COR-L47 (cell line): ENCODE measurements at regions not wholly inside any gene's neighbourhood (a gene's known extent, or its start where the extent isn't known, plus 50 kb on each side); places are given as distances from the start of the nearest gene placed in this dataset.
"Not testable (repeated sequence)": the region's sequence is repeated elsewhere in the genome, so short reads cannot be mapped to it uniquely, and the experiment has no call there.

Source experiments
- DNase-seq: peaks from one replicate; lab custom pipeline; 2025; lab: John Stamatoyannopoulos, UW

DNA sequence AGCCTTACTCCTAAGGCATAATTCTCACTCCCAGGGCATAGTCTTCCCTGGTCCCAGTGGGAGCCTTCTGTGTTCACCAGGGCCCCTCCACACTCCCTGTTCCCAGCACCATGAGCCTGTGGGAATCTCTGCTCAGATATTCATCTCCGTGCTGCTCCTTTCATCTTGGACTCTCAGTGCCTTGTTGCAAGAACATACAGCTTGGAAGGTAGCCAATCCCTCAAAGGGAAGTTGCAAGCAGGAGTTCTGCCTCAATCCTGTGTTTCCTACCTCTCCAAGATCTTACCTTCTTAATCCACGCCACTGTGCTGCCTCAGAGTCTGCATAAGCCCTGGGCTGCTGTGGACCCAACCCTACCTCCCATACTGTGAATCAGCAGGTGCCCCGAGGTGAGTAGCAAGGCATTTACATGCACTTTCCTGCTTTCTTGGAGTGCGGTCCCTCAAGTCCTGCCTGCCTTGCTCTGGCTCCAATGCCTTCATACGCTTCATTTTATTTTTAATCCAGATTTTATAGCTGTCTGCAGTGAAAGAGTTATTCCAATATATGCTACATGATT lies 413.8 kb upstream of the RAB6C start:
- DNase-seq = no peak

DNA sequence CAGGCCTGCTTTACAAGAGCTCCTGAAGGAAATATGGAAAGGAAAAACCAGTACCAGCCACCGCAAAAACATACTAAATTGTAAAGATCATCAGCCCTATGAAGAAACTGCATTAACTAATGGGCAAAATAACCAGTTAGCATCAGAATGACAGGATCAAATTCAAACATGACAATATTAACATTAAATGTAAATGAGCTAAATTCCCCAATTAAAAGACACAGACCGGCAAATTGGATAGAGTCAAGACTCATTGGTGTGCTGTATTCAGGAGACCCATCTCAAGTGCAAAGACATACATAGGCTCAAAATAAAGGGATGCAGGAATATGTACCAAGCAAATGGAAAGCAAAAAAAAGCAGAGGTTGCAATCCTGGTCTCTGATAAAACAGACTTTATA lies 408.7 kb upstream of the RAB6C start:
- DNase-seq = not testable (repeated sequence)

DNA sequence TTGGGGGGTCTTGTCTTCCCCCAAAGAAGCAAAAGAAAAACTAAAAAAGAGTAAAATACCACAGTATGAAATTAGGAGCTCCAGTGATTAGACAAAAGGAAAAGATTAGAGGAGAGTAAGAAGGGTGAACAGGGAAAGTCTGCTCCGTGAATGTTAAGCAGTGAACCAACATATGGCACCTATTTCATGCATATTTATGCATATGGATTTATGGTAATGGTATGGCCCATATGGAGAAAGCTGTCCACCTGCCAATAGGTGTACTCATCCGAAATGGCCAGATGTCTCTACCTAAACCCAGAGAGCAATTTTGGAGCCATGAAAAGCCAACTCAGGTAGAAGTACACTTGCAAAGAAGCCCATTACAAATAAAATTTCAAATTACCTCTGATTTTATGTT lies 404.0 kb upstream of the RAB6C start:
- DNase-seq = no peak

DNA sequence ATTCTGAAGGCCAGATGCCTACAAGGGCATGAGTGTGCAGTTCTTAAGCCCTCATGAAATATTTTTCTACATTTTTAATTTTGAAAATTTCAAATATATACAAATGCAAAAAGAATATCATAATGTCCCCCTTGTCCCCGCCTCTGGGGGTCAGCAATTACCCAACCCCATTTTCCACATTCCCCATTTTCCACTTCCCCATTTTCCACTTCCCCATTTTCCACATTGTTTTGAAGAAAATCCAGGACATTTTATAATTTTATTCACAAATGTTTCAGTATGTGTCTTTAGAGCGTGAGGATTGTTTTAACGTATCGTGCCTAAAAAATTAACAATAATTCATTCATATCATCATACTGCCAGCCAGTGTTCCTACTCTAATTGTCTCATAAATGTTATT lies 403.6 kb upstream of the RAB6C start:
- no peak for DNase-seq

DNA sequence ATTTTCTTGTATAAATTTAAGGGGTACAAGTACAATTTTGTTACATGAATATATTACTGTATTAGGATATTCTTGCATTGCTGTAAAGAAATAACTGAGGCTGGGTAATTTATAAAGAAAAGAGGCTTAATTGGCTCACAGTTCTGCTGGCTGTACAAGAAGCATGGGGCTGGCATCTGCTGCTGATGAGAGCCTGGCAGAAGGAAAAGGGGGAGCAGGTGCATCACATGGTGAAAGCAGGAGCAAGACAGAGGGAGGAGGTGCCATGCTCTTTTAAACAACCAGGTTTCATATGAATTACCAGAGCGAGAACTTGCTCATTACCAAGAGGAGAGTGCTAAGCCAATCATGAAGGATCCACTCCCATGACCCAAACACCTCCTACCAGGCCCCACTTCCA lies 399.5 kb upstream of the RAB6C start:
- no peak for DNase-seq

DNA sequence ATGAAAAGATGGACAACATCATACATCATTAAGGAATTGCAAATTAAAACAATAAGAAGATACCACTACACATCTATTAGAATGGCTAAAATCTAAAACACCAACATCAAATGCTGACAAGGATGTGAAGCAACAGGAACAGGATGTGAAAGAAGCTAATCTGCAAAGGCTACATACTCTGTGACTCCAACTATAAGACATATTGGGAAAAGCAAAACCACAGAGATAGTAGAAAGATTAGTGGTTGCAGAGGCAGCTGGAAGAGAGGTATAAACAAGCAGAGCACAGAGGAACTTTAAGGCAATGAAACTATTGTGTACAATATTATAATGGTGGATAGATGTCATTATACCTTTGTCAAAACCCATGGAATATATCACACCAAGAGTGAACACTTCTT lies 393.7 kb upstream of the RAB6C start:
- no peak for DNase-seq

DNA sequence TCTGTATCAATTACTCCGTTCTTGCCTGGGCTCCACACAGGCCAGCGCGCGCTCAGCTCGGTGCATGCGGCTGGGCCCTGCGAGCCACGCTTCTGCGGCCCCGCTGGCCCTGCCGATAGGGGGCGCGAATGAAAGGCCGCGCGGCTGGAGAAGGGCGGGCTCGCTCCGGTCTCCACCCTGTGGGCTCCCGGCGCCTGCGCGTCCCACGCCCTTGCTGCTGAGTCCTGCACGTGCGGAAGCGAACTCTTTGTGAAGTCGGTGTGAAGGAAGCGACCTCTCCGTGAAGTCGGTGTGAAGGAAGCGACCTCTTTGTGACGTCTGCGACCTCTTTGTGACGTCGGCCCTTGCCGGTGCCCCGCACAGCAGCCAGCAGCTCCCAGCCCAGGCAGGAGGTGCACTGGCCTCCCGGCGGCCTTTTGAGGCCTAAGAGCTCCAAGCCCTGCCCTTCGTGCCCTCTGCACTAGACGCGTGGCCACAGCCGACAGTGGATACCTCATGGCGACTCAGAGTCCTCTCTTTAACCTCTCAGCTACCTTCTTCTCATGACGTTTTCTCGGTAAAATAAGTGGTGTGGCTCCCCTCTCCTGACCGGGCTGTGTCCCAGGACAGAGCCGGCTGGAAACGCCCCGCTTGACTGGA lies 391.9 kb upstream of the RAB6C start:
- DNase-seq = no peak

DNA sequence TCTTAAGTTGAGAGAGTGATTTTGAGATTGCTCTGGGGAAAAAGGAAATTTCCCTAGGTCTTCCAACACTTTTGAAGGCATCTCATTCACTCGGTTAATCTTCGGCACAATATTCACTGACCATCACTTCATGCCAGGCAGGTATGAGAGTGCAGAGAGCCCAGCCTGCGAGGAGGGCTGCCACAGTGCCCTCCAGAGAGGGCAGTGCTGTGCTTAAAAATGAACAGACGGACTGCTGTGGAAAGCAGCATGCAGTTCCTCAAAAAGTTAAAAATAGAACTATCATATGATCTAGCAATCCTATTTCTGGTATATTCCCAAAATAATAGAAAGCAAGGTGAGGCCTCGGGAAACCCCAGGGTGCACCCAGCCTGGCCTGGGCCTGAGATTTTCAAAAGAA lies 374.9 kb upstream of the RAB6C start:
- DNase-seq = no peak

DNA sequence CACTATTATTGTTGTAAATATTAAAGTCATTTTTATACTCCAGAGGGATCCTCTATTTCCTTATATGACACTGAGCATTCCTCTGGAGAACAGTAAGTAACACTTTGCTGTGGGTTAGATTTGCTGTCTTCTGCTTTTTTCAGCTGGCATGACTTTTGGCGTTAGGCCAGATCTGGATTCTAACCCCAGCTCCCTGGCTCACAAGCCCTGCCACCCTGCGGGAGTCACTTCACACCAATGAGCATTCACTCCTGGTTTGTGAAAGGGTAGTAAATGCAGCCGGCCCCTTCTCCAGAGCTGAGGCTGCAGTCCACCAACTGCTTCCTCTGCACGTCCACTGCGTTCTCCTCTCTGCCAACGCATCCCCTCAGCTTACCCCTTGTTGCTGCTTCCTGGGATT lies 373.8 kb upstream of the RAB6C start:
- no peak for DNase-seq

DNA sequence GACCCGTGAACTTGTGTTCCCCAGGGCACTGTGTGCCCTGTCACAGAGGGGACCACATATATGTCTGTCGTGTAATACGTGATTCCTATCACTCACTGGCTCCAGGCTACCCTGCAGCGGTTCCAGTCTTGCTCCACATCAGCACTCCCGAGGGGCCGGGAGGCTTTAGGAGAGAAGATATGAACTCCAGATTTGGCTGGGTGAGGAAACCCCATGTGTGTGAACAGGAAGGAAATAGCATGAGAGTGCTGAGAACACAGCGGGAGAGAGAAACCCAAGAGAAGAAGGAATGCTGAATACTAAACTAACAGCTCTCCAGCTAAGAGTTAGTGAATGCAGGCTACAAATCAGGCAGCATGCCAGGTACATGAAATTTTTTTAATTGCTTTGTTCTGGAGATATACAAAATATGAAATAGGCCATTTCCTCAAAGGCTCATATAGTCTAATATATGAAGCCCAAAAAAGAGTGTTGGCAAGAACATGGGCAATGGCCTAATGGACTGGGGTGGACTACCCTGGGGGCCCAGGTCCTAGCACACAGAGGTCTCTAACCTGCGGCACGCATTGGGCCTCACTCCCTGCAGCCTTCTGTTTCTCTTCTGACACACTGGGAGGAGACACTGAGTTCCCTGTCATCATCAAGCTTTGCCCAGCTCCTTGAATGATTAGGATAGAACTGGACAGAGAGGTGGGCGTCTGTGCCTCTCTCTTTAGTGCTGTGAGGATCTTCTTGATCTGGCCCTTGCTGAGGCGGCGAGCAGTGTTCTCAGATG lies 372.8 kb upstream of the RAB6C start:
- DNase-seq = no peak

DNA sequence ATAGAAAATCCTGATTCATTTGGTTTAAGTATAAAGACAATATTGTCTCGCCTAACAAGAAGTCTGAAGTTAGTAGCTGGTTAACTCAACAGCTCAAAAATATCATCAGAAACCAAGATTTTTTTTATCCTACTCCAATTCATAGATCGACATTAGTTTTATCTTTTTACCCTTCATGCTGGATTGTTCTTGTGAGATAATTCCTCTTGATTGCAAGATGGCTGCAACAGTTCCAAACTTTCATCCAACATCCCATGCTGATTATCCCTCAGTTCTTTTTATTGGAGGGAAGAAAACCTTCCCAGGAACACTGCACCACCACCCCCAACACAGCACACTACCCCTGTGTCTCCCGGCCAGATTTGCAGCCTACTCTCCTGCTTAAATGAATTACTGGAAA lies 370.2 kb upstream of the RAB6C start:
- DNase-seq = no peak

DNA sequence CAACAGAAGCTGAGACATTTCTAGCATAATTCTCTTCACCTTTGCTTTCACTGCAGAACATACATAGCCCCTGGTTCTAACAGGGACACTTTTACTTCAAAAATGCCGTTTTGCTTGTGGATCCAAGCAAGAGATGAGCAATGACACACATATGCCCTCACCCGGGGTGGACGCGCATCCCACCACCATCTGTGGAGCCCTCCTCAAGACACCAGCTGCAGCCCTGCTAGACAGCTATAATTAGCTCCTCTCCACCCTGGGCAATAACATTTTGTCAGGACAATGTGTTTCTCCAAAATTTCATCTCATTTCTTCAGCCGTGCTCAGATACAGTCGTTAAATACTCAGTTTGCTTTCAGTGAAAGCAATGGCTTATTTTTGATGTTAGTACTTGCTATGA lies 368.7 kb upstream of the RAB6C start:
- DNase-seq = no peak

DNA sequence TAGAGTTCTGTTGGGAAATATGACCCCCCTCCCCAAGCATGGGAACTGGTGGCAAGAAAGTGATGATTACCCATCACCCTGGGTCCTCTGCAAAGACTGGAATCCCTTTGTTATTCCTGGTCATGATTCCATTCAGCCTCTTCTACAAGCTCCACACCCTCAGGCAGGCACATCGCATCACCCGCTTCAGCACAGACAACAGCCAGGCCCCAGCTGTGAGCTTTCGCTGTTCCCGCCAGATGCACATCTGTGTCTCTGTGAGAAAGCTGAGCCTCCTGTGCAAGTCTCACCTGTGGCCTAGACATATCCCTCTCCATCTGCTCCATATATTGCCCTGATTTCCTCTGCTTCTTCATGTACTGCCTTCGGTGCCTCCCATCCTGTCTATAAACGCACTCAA lies 368.0 kb upstream of the RAB6C start:
- DNase-seq = no peak

DNA sequence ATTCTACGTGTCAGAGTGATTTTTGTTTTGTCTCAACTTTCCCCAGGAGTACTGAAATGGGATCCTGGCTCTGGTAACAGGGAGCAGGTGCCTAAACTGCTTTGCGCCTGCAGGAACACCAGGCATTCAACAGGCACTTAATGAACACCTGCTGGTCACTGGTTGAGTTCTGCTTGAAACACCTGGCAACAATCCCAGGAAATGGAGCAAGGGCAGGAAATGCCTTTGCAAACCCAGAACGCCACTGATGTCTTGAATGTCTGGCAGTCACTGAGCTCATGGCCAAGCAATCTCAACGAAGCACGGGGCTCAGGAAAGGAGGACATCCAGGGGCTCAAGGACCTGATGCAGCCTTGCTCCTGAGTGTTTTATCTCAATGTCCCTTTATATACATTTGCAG lies 360.0 kb upstream of the RAB6C start:
- peak; percentile 22 for DNase-seq

DNA sequence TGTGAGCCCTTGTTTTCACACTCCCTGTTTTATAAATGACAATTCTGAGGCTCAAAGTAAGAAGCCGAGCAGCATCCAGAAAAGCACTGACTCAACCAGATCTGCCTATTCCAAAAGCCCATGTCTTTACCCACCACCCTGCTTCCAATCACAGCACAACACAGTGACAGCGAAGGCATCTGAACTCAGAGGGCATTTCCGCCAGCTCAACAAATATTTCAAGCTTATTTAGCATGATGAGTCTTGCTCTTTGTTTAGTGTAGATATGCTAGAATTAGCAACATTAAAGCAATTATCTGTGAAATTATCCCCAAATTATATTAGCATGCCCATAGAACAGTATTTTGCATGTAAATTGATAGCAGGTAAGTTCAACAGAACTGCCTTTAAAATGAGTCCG lies 359.1 kb upstream of the RAB6C start:
- no peak for DNase-seq

DNA sequence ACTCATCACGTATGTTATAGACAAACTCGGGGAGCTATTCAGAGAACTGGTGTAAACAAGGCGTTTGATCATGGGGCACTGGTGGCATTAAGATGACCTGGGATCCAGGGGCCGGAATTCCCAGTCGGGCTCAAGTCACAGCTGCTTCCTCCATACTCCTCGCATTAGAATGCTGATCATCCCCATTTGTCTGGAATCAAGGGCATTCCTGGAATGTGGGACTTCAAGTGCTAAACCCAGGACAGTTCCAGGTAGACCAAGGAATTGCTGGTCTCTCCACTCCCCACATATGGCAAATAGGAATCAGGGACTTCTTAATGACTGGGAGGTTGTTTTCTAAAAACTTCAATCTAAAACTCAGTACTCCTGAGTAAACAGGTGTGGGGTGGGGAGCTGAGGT lies 355.7 kb upstream of the RAB6C start:
- DNase-seq = no peak

DNA sequence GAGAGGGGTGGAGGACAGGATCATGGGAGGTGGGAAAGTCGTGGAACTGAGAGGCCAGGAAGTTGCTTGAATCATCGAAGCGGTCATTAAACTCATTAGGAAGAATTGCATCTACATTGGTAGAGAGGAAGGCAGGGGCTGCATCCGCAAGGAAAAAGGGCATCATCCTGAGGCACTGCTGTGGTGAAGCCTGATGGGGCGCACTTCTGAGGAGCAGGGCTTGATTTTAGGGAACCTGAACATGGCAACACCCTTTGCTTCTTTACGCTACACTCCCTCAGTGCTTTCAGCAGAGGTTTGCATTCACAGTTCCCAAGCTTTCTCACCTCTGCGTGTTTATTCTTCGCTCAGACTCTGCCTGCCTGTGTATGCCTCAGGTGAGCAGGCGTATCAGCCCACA lies 352.0 kb upstream of the RAB6C start:
- DNase-seq = no peak

DNA sequence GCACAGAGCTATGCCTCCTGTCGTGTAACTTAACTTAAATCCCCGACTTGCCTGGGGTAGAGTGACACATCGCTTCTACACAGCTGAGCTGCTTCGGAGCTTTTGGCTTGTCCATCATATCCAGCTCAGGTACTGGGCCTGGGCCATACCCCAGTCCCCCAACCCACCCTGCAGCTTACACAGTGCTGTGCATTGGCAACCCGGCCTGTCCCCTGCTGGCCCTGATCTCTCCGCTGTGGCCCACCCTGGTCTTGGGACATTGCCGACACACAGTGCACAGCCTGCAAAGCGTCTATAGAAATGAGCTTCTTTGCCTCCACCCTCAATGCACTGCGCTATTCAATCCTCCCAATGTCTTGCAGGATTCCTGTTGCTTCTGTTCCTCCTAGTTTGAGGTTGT lies 342.8 kb upstream of the RAB6C start:
- no peak for DNase-seq

DNA sequence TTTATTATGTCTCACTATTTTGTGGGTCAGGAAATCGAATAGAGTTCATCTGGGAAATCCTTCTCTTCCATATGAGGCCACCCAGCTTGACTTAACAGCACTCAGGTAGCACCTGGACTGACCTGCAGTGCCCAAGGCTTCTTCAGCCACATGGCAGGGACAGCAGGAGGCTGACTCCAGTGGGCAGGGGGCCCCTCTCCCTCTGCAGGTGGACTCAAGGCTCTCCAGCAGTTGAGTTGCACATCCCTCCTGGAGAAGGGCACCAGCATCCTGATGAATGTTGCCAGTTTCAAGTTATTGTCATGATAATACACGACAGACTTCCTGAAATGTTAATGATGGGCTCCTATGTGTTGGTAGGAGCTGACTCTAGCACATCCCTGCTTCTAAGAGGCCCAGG lies 338.1 kb upstream of the RAB6C start:
- no peak for DNase-seq

DNA sequence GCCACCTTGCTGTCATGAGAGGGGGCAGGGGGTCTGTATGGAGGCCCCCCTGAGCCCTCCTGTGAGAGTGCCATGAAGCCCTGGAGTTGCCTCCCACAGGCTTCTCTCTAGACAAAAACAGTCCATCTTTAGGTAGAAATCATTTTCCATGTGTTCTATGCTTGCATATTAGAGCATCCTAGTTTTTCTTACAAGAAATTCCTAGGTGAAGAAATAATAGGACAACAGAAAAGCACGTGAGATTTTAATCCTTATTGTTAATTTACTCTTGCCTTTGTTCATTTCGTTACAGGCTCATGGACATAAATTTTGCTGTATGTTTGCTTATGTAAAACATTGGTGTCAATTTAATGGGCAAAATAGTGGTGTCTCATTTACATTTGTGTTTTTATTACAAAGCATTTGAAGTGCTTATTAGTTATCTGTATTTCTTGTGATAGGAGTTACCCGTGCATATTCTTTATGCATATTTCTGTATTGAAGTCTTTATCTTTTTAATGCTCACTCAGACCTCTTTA lies 336.9 kb upstream of the RAB6C start:
- no peak for DNase-seq

DNA sequence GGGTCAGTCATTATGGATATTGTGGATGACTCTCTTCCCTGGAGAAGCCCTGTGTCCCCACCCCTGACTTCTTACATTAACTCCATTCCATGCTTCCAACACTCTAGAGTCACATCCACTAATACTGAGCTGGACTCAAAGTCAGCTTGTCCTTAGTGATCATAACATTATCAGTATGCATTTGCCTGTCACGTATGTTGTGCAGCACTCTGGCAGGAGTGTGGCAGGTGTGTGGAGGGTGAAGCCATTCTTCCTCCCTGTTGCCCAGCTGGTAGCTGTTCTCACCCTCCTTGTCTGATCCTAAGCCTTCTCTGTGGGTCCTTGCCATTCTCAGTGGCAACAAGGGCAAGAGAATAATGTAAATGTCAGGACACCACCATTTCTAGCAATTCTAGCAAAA lies 334.1 kb upstream of the RAB6C start:
- no peak for DNase-seq

DNA sequence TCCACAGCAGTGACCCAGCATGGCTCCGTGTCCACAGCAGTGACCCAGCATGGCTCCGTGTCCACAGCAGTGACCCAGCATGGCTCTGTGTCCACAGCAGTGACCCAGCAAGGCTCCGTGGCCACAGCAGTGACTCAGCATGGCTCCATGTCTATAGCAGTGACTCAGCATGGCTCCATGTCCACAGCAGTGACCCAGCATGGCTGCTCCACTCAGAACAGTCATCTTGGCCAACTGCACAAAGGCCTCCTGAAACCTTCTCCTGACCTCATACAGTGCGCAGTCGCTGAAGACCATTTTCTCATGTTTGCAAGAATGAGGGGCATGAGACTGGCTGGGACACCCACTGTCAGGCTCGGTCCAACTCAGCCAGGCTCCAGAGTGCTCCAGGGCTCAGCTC lies 333.4 kb upstream of the RAB6C start:
- DNase-seq = no peak

DNA sequence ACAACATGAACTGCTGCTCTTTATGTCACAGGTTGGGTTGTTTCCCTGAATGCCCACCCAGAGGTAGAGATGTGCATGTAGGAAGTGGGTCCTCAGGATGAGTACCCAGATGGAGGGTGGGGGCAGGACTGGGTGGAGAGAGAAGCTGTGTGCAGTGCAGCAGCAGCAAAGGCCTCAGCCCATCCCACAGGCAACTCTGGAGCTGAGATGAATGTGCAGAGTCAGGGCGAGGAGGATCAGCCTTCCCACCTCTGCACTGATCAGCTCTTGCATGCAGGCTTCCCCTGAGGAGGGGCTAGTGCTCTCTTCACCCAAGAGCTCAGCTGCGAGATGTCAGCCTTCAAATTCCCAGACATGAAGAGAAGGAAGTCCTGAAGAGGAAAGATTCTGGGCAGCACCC lies 326.2 kb upstream of the RAB6C start:
- DNase-seq = no peak

DNA sequence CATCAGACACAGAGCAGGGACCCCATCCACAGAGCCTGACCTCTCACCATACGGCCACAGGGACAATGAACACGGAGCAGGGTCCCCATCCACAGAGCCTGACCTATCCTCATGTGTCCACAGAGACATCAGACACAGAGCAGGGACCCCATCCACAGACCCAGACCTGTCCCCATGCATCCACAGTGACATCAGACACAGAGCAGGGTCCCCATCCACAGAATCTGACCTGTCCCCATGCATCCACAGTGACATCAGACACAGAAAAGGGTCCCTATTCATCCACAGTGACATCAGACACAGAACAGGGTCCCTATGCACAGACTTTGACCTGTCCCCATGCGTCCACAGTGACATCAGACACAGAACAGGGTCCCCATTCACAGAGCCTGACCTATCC lies 325.1 kb upstream of the RAB6C start:
- DNase-seq = no peak
